IMR-90 (cell line): ENCODE measurements at regions not wholly inside any gene's neighbourhood (a gene's known extent, or its start where the extent isn't known, plus 50 kb on each side); places are given as distances from the start of the nearest gene placed in this dataset.

Experiments used
- ATAC-seq: fragments of 200-7000 bp; cut with Tn5 transposase; 2 replicates; pipeline ENCODE4 v1.9.1; 2020; ENCODE audit warnings: low read depth, mild to moderate bottlenecking, moderate library complexity
- BruUV-seq: library from RNA; stranded (reverse); fragments of 400-500 nt; replicated peaks from 2 replicates; lab custom pipeline; 2021; lab: Mats Ljungman, UMichigan
- CTCF ChIA-PET: fragments of 300-600 bp; formaldehyde crosslinking; extraction: SDS; loops from one replicate; lab custom pipeline; 2021; ENCODE audit warnings: antibody characterized with exemption; lab: Yijun Ruan, JAX
- POLR2A ChIA-PET: fragments of 300-600 bp; sonication (Branson Sonifier 250); formaldehyde crosslinking; loops from one replicate; lab custom pipeline; 2022; ENCODE audit warnings: antibody characterized with exemption; ENCODE audit not compliant: unreplicated experiment; lab: Charles Lee
- DNase-seq: peaks from one replicate; pipeline ENCODE4 v3.0.0; 2013
- H2AFZ ChIP-seq: replicated peaks from 2 replicates; pipeline ENCODE3; 2013; ENCODE audit warnings: low read length, mild to moderate bottlenecking; ENCODE audit not compliant: poor library complexity
- H2AK5ac ChIP-seq: 2 replicates; pipeline ENCODE4 v1.6.1; 2013; ENCODE audit warnings: low read depth, low read length, inconsistent platforms
- H2AK9ac ChIP-seq: replicated peaks from 2 replicates; pipeline ENCODE3; 2013; ENCODE audit warnings: mild to moderate bottlenecking, low read depth, low read length, moderate library complexity; ENCODE audit not compliant: poor library complexity
- H2BK120ac ChIP-seq: 2 replicates; pipeline ENCODE4 v1.6.1; 2013; ENCODE audit warnings: low read depth, low read length, inconsistent platforms
- H2BK15ac ChIP-seq: 3 replicates; pipeline ENCODE4 v1.6.1; 2013; ENCODE audit warnings: low read depth, low read length, inconsistent platforms
- H2BK20ac ChIP-seq: 2 replicates; pipeline ENCODE4 v1.6.1; 2013; ENCODE audit warnings: low read depth, mild to moderate bottlenecking, inconsistent platforms, low read length, moderate library complexity
- H2BK5ac ChIP-seq: 2 replicates; pipeline ENCODE4 v1.6.1; 2013; ENCODE audit warnings: mild to moderate bottlenecking, low read depth, low read length, inconsistent platforms; ENCODE audit not compliant: poor library complexity, severe bottlenecking
- H3K14ac ChIP-seq: replicated peaks from 2 replicates; pipeline ENCODE4 v1.6.1; 2013; ENCODE audit warnings: low read depth, low read length, inconsistent platforms
- H3K18ac ChIP-seq: 2 replicates; pipeline ENCODE4 v1.6.1; 2013; ENCODE audit warnings: low read depth, low read length, control low read depth
- H3K23ac ChIP-seq: 2 replicates; pipeline ENCODE4 v1.6.1; 2013; ENCODE audit warnings: low read depth, low read length, inconsistent platforms
- H3K27ac ChIP-seq: 2 replicates; pipeline ENCODE4 v1.5.1; 2013; ENCODE audit warnings: mild to moderate bottlenecking, control low read depth, low read length; ENCODE audit not compliant: insufficient read depth
- H3K27me3 ChIP-seq: 2 replicates; pipeline ENCODE4 v1.6.1; 2013; ENCODE audit warnings: low read length; ENCODE audit not compliant: control insufficient read depth, insufficient read depth
- H3K36me3 ChIP-seq: 2 replicates; pipeline ENCODE4 v1.6.1; 2013; ENCODE audit warnings: low read length, mixed read lengths; ENCODE audit not compliant: control insufficient read depth, insufficient read depth
- H3K4ac ChIP-seq: 2 replicates; pipeline ENCODE4 v1.6.1; 2013; ENCODE audit warnings: low read depth, low read length, inconsistent platforms
- H3K4me1 ChIP-seq: 2 replicates; pipeline ENCODE4 v1.6.1; 2013; ENCODE audit warnings: low read length, mixed read lengths; ENCODE audit not compliant: control insufficient read depth, insufficient read depth
- H3K4me2 ChIP-seq: 2 replicates; pipeline ENCODE4 v1.6.1; 2013; ENCODE audit warnings: low read depth, mild to moderate bottlenecking, control low read depth, low read length, moderate library complexity
- H3K4me3 ChIP-seq: 2 replicates; pipeline ENCODE4 v1.5.1; 2013; ENCODE audit warnings: low read depth, mild to moderate bottlenecking, control low read depth, low read length, moderate library complexity; ENCODE audit not compliant: insufficient read depth
- H3K56ac ChIP-seq: 2 replicates; pipeline ENCODE4 v1.6.1; 2013; ENCODE audit warnings: low read length, inconsistent platforms; ENCODE audit not compliant: insufficient read depth; ENCODE audit errors: extremely low read depth
- H3K79me1 ChIP-seq, 2 experiments: 2 replicates each; pipeline ENCODE4 v1.6.1; 2013; ENCODE audit warnings: low read length in 2 of 2, inconsistent platforms in 1 of 2, low read depth in 1 of 2
- H3K9ac ChIP-seq: 2 replicates; pipeline ENCODE4 v1.6.1; 2013; ENCODE audit warnings: low read depth, low read length, control low read depth
- H3K9me1 ChIP-seq: 2 replicates; pipeline ENCODE4 v1.6.1; 2013; ENCODE audit warnings: low read length, inconsistent platforms; ENCODE audit not compliant: insufficient read depth
- H3K9me3 ChIP-seq: 2 replicates; pipeline ENCODE4 v1.6.1; 2013; ENCODE audit warnings: low read length; ENCODE audit not compliant: control insufficient read depth, insufficient read depth
- H4K20me1 ChIP-seq: 2 replicates; pipeline ENCODE4 v1.6.1; 2013; ENCODE audit warnings: low read length, inconsistent platforms; ENCODE audit not compliant: insufficient read depth
- H4K5ac ChIP-seq: 2 replicates; pipeline ENCODE4 v1.6.1; 2013; ENCODE audit warnings: mild to moderate bottlenecking, low read depth, low read length, control low read depth
- H4K8ac ChIP-seq, 2 experiments: 2 replicates each; pipeline ENCODE4 v1.6.1; 2013; ENCODE audit warnings: low read depth in 2 of 2, low read length in 2 of 2, control low read depth in 1 of 2, inconsistent platforms in 1 of 2
- H4K91ac ChIP-seq: 2 replicates; pipeline ENCODE4 v1.6.1; 2013; ENCODE audit warnings: low read depth, low read length, inconsistent platforms; ENCODE audit not compliant: insufficient read depth
- BHLHE40 ChIP-seq: fragments of 150-350 bp; IDR thresholded peaks from 2 replicates; pipeline ENCODE4 v1.6.1; 2016; ENCODE audit warnings: mild to moderate bottlenecking, low read depth, low read length
- MAZ ChIP-seq: IDR thresholded peaks from 2 replicates; pipeline ENCODE4 v1.6.1; 2012; ENCODE audit warnings: low read depth, mild to moderate bottlenecking, low read length, improper control_type of control experiment, moderate library complexity, borderline replicate concordance
- USF2 ChIP-seq: fragments of 150-350 bp; IDR thresholded peaks from 2 replicates; pipeline ENCODE4 v1.6.1; 2017; ENCODE audit warnings: mild to moderate bottlenecking, antibody characterized with exemption, low read length, low read depth
- WGBS, 2 experiments: methylation state at CpG; one replicate each; pipeline versions ENCODE4 v1.1.5 to v1.1.7; 2013; ENCODE audit warnings: missing lambda C conversion rate in 2 of 2; ENCODE audit not compliant: insufficient read length in 1 of 2; ENCODE audit errors: extremely low coverage in 2 of 2; 5-methylcytosine and 5-hydroxymethylcytosine counted together
- dilution Hi-C: fragments of 300-500 bp; cut with HindIII; formaldehyde crosslinking; loops from one replicate; pipeline ENCODE4 v1.14.3; 2018; ENCODE audit warnings: low sequenced_read_pairs; ENCODE audit not compliant: unreplicated experiment
- in situ Hi-C: fragments of 300-500 bp; cut with MboI; formaldehyde crosslinking; loops from 3 replicates; pipeline ENCODE4 v1.14.3; 2019; ENCODE audit warnings: low sequenced_read_pairs, inconsistent platforms, mixed read lengths
- intact Hi-C: fragments of 100-400 bp; cut with micrococcal nuclease; formaldehyde crosslinking; loops from 2 replicates; pipeline ENCODE4 v1.10.0; 2022
- TF ChIP-seq, protein P1 (sequence below): fragments of 150-350 bp; IDR thresholded peaks from 2 replicates; pipeline ENCODE4 v1.6.1; 2016; ENCODE audit warnings: low read depth, mild to moderate bottlenecking, low read length, moderate library complexity, borderline replicate concordance

GRCh38 chr2:142585785-142586184, 291.7 kb upstream of the KYNU start:
- Histone ChIP-seq H3K4me2 (no peak overlapping the region), H3K4ac (no peak overlapping the region), H2AFZ (no peak overlapping the region), H4K20me1 (no peaks in the 10 kb centered on the region), H2AK5ac (no peak overlapping the region), H4K8ac (no peak overlapping the region), H3K4me3 (no peak overlapping the region), H3K27ac (no peak overlapping the region), H3K9me3 (no peaks in the 10 kb centered on the region), H3K9ac (no peak overlapping the region), H4K91ac (no peak overlapping the region), H2BK20ac (no peak overlapping the region), H2AK9ac (no peak overlapping the region), H3K4me1 (no peaks in the 10 kb centered on the region), H3K56ac (no peak overlapping the region), H2BK120ac (no peak overlapping the region), H3K36me3 (no peaks in the 10 kb centered on the region), H2BK15ac (no peak overlapping the region), H2BK5ac (no peak overlapping the region), H3K14ac (no peak overlapping the region), H3K18ac (no peak overlapping the region), H4K5ac (no peak overlapping the region), H3K23ac (no peak overlapping the region), H3K79me1 (no peaks in the 10 kb centered on the region), H3K9me1 (no peaks in the 10 kb centered on the region), H3K27me3 (peaks cover 2% of the 10 kb centered on the region; the same call in 1 of the 2 replicates)
- POLR2A ChIA-PET, result no interaction called here
- 60% methylated on average over 1 of the region's 2 CpGs; no CpG with 5 or more reads in 1 of the 2 experiments for WGBS, 2 experiments
- CTCF ChIA-PET, result no interaction called here
- no peak for DNase-seq
- in situ Hi-C loops, result no loop called here
- TF ChIP-seq BHLHE40 (no peak), MAZ (no peak), USF2 (no peak)
- TF ChIP-seq, protein P1, sequence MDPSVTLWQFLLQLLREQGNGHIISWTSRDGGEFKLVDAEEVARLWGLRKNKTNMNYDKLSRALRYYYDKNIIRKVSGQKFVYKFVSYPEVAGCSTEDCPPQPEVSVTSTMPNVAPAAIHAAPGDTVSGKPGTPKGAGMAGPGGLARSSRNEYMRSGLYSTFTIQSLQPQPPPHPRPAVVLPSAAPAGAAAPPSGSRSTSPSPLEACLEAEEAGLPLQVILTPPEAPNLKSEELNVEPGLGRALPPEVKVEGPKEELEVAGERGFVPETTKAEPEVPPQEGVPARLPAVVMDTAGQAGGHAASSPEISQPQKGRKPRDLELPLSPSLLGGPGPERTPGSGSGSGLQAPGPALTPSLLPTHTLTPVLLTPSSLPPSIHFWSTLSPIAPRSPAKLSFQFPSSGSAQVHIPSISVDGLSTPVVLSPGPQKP, result no peak
- ATAC-seq, result no peak
- intact Hi-C loops, result no loop called here
- dilution Hi-C loops, result no loop called here
- BruUV-seq, result no TSS peak
